NCI-H748 (cell line): ENCODE measurements at regions not wholly inside any gene's neighbourhood (a gene's known extent, or its start where the extent isn't known, plus 50 kb on each side); places are given as distances from the start of the nearest gene placed in this dataset.

Experiments
- DNase-seq: peaks from one replicate; lab custom pipeline; 2025; ENCODE audit not compliant: unreplicated experiment; lab: John Stamatoyannopoulos, UW

- peak; percentile 51 for DNase-seq
Measured at GRCh38 chr2:12641441-12641840, 75.3 kb upstream of the TRIB2 start.

- no peak for DNase-seq
Measured at GRCh38 chr2:12642332-12642731, 74.4 kb upstream of the TRIB2 start.

GRCh38 chr2:12642859-12643258, 73.9 kb upstream of the TRIB2 start:
- peak; percentile 61 for DNase-seq

GRCh38 chr2:12649602-12650400, 66.9 kb upstream of the TRIB2 start:
- no peak for DNase-seq

GRCh38 chr2:12651641-12652040, 65.1 kb upstream of the TRIB2 start:
- no peak for DNase-seq

- DNase-seq = no peak
Measured at GRCh38 chr2:12652723-12653122, 64.0 kb upstream of the TRIB2 start.

GRCh38 chr2:12657560-12657959, 59.2 kb upstream of the TRIB2 start:
- DNase-seq = no peak

- no peak for DNase-seq
Measured at GRCh38 chr2:12658310-12658945, 58.3 kb upstream of the TRIB2 start.

- no peak for DNase-seq
Measured at GRCh38 chr2:12661489-12661888, 55.2 kb upstream of the TRIB2 start.

- no peak for DNase-seq
Measured at GRCh38 chr2:12663306-12664037, 53.3 kb upstream of the TRIB2 start.

GRCh38 chr2:12665334-12665733, 51.4 kb upstream of the TRIB2 start:
- DNase-seq = no peak

GRCh38 chr2:12666445-12666844, 50.3 kb upstream of the TRIB2 start:
- no peak for DNase-seq
